Nucleus accumbens (tissue), 56 donors: ENCODE measurements at regions not wholly inside any gene's neighbourhood (a gene's known extent, or its start where the extent isn't known, plus 50 kb on each side); places are given as distances from the start of the nearest gene placed in this dataset.
"Not testable (repeated sequence)": the region's sequence is repeated elsewhere in the genome, so short reads cannot be mapped to it uniquely, and the experiment has no call there.

Experiments
- DNase-seq, 56 donors: peaks; one replicate each; lab custom pipeline; 2025; lab: John Stamatoyannopoulos, UW

GRCh38 chr1:5151511-5151910 is 497.1 kb downstream of the AJAP1 start:
- DNase-seq: no peak

GRCh38 chr1:5150191-5150590 is 495.8 kb downstream of the AJAP1 start:
- no peak for DNase-seq

- no peak for DNase-seq
Measured at GRCh38 chr1:5147806-5148205, 493.4 kb downstream of the AJAP1 start.

- DNase-seq: no peak
Measured at GRCh38 chr1:5142389-5142788, 488.0 kb downstream of the AJAP1 start.

- no peak for DNase-seq
Measured at GRCh38 chr1:5141750-5142149, 487.3 kb downstream of the AJAP1 start.

- no peak for DNase-seq
Measured at GRCh38 chr1:5140962-5141361, 486.6 kb downstream of the AJAP1 start.

- DNase-seq: no peak
Measured at GRCh38 chr1:5140136-5140535, 485.7 kb downstream of the AJAP1 start.

- DNase-seq: no peak
Measured at GRCh38 chr1:5129746-5130355, 475.4 kb downstream of the AJAP1 start.

- DNase-seq: no peak
Measured at GRCh38 chr1:5125208-5125607, 470.8 kb downstream of the AJAP1 start.

GRCh38 chr1:5120559-5120958 is 466.1 kb downstream of the AJAP1 start:
- DNase-seq: no peak

- peak in 1 of 56 donors; percentile 3 for DNase-seq
Measured at GRCh38 chr1:5119366-5120234, 465.2 kb downstream of the AJAP1 start.

GRCh38 chr1:5118771-5119170 is 464.4 kb downstream of the AJAP1 start:
- not testable (repeated sequence) for DNase-seq

GRCh38 chr1:5118292-5118691 is 463.9 kb downstream of the AJAP1 start:
- DNase-seq: not testable (repeated sequence)

GRCh38 chr1:5111581-5111980 is 457.2 kb downstream of the AJAP1 start:
- DNase-seq: no peak

- no peak for DNase-seq
Measured at GRCh38 chr1:5110508-5110907, 456.1 kb downstream of the AJAP1 start.

- no peak for DNase-seq
Measured at GRCh38 chr1:5109633-5110032, 455.2 kb downstream of the AJAP1 start.

- DNase-seq: no peak
Measured at GRCh38 chr1:5108740-5109139, 454.3 kb downstream of the AJAP1 start.

- no peak for DNase-seq
Measured at GRCh38 chr1:5105744-5106143, 451.3 kb downstream of the AJAP1 start.

- DNase-seq: no peak
Measured at GRCh38 chr1:5099558-5099957, 445.1 kb downstream of the AJAP1 start.

- no peak for DNase-seq
Measured at GRCh38 chr1:5098981-5099385, 444.6 kb downstream of the AJAP1 start.

GRCh38 chr1:5093042-5093441 is 438.6 kb downstream of the AJAP1 start:
- DNase-seq: no peak

GRCh38 chr1:5084676-5085075 is 430.3 kb downstream of the AJAP1 start:
- DNase-seq: no peak
